GM21526 (cell line): ENCODE measurements at regions not wholly inside any gene's neighbourhood (a gene's known extent, or its start where the extent isn't known, plus 50 kb on each side); places are given as distances from the start of the nearest gene placed in this dataset.

Source experiments
- ATAC-seq: cut with Tn5 transposase; IDR thresholded peaks from one replicate; pipeline ENCODE4 v1.9.1; 2021; ENCODE audit warnings: moderate library complexity; ENCODE audit not compliant: unreplicated experiment, low FRiP score

DNA sequence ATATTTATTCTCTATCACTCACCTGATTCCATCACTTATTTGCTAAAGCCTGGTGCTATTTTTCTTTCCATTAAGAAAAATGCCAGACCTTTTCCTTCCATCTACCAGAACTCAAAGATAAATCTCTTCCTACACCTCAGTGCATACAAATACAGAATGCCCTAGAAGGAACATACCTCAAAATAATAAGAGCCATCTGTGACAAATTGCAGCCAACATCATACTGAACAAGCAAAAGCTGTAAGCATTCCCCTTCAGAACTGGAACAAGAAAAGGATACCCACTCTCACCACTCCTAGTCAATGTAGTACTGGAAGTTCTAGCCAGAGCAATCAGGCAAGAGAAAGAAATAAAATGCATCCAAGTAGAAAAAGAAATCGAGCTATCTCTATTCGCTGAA, 315.9 kb upstream of the UBE2E3 start:
- no peak for ATAC-seq

DNA sequence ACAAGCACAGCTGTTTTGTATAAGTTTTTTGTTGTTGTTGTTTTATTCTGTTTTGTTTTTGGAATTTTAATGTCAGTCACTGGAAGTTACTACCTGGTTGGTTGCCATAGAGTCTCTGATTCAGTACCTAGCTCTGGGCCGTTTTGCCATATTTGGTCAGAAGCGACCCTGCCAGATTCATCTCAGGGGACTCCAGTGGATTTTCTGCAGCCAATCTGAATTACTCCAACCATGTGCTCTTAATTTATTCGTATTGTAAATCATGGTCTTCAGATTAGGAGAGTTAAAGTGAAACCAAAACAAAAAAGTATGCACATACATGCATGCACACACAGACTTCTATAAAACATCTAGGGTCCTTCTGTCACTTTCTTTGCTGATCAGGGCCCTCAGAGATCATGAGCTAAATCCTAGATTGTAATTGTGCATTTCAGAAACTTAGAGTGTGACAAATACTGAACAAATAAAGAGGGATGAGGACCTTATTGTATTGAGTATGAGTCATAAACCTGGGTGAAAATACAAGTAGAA, 317.4 kb upstream of the UBE2E3 start:
- no peak for ATAC-seq

DNA sequence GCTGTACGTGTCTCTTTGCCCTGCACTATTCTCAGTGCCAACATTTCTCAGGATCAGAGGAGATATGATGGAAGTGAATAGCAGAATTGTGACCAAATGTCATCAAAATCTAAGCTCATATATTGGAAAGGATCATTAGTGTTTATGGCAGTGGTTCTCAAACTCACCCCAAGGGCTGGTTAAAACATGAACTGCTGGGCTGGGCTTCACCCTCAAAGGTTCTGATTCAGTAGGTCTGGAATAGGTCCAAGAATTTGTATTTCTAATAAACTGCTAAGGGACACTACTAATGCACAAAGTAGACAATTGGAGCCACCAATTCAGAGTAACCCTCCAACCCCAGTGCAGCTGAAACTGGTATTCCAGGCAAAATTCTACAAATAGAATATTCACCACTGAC, 317.9 kb upstream of the UBE2E3 start:
- no peak for ATAC-seq

DNA sequence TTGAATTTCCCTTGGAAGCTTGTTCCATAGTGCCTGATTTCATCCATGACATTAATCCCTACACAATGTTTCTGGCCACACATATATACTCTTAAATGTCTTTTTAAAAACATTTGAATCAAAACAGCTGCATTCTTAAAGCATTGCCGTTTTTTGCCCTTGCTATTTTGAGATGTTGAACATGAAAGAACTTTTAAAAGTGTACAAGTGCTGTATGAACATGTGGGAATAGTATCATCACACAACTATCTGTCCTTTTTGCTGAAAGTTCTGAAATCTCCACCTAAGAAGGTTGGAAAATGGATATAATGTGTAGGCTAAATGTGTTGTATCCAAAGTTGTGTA, 318.7 kb upstream of the UBE2E3 start:
- ATAC-seq = no peak

DNA sequence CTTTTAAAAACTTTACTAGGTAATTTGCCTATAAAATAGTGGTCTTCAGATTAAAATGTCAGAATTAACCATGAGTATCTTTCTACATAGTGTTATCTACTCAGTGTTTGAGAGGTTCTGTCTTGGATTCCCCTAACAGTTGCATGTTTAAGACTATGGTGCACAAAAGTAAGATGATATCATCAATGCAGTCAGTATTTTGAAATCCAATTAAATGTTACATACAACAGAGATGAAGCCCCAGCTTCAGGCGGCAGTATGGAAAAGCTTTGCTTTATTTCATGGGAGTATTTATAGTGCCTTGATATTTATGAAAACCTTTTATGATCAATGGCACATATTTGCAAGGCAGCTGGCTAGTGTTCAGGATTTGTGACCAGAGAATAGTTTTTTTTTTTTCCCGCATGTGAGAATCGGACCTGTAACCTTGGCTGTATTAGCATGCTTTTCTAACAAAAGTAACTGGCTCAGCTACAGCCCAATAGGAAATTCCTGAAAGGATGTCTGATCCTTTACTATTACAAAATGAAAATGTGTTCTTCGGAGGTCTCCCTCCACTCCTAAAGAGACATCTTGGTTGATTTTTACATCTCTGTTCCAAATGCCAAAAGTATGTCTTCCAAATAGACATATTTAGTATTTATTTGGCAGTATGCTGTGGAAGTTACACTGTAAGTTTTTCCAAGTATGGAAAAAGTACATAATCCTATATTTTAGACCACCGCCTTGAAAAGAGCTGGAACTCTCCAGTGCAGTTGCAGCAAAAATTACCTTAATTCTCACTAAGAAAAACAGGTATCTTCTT, 319.3 kb upstream of the UBE2E3 start:
- ATAC-seq = no peak

DNA sequence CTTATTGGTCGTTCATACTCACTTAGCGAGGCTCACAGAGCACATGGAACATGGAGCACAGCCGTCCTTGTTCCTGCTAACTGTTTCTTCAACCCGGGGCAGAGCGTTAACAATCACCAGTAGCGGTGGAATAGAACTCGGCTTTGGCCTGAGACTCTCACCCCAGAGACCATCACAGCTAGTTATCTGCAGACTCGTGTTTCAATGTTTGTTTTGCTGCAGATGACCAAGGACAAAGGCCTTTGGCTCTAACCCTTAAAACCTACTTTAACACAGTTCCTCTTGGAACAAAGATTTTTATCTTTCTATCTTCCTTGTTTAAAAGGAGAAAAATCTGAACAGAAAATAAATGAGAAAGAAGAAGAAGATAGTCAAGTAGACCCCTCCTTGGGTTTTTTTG, 320.2 kb upstream of the UBE2E3 start:
- ATAC-seq = no peak

DNA sequence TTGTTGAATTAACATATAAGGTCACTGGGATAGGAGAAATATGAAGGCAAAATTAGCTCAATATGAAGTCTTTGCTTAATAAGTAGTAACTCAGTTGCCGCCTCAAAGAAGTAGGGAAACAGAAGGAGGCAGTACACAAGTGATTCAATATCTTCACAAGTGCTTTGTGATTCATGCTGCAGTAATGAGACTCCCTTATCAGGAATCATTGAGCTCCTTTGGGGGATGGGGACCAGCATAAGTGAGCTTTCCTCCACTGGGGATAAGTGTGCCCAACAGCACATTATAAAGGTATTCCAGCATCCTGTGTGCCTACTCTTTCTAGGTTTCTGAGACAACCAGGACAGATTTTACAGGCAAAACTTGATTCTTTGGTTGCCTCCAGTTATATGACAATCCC, 323.4 kb upstream of the UBE2E3 start:
- no peak for ATAC-seq

DNA sequence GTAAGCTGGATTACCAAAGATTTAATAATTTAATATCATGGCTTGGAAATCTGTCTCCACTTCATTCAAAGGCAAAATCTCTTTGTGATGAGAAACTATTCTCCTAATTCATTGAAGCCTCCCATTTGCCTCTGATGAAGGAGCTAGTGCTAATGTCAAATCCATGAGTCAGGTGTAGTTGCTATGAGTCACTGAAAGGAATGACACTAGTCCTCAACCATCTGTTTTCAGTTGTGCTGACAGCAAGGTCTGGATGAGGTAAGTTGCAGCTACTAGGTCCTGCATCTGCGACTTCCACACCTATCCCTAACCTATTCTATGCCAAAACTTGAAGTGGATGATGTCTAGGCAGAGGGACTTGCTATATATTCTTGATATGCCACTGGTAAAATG, 324.0 kb upstream of the UBE2E3 start:
- no peak for ATAC-seq

DNA sequence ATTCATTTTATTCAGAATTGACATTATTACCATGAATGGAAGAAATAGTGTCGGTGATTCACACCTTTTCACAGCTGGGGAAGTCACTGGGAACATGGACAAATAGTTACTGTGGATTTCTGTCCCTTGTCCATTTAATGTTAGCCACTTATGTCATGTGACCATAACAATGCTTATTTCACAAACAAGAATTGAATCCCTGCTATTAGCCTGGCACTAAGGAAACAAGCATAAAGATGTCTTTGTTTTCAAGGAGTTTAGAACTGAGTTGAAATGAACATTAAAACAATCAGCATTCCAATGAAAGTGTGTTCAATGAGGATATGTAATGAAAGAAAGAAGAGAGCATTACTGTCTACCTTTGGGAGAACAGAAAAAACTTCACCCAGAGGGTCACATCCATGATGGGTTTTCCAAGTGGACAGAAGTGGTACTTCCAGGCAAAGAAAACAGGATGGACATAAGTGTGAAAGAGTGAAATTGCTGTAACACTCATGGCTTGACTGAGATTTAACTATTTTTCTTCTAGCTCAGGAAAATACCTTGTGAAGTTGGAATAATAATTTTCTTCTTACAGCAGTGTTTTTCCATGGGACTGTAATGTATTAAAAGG, 324.5 kb upstream of the UBE2E3 start:
- ATAC-seq = no peak

DNA sequence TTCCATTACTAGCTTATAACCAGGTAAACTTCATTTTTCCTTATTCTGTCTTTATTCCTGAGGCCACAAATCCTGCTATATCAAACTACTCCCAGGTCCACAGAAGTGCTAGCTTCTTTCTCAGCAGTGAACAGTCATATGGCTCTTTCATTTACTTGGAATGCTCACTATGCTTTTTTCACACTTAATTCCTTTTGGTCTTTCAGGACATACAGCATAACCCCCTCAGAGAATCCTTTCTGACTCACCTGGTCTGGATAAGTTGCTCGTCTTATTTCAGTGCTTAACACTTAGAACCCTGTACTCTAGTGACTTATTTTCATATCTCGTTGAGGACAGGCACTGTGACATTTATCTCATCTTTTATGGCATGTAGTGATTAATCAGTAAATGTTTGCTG, 325.0 kb upstream of the UBE2E3 start:
- no peak for ATAC-seq

DNA sequence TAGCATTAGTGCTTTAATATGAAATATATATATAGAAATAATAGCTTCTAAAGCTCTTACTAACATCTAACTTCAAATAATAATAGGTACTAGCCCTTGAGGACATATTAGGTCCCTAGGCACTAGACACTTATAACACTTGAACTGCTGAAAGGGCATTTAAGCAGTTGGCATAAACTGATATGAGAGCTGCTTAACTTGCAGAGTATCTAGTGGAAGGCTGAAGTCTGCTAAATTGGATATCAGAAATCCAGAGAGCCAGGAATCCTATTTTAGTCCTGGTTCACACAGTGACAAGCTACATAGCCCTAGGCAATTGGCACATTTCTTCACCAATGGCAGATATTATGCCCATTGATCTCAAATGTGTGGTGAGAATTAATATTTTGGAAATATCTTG, 326.9 kb upstream of the UBE2E3 start:
- ATAC-seq = no peak

DNA sequence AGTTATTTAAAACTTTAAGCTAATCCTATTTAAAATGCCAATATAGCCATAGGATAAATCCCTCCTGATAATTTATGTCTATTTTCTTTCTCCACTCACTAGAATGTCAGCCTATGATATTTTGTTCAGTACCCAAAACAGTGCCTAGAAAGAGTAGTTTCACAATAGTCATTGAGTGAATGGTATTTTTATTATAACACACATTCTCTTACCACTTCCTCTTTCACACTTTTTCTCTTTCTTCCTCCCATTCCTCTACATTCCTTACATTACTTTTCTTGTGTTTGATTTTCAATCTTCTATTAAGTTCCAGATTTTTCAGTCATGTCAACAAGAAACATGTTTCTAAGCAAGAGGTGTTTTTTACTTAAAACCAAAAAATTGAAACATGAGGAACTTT, 327.6 kb upstream of the UBE2E3 start:
- no peak for ATAC-seq

DNA sequence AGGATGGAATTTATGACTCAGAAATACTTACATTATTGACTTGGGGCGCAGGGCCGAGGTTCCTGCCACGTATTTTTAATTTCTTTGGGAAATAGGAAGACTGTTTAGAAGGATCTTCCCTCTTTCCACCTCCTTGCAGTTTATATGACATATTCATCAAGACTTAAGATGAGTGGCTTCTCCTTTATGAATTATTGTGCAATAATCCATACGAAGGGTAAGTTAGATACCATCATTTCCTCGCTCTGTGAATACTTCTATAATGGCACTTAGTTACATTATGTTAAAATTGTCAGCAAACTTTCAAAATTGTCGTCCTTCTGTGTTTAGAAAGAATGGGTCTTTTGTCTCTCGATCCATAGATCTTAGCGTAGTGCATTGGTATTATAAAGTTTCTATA, 328.8 kb upstream of the UBE2E3 start:
- no peak for ATAC-seq

DNA sequence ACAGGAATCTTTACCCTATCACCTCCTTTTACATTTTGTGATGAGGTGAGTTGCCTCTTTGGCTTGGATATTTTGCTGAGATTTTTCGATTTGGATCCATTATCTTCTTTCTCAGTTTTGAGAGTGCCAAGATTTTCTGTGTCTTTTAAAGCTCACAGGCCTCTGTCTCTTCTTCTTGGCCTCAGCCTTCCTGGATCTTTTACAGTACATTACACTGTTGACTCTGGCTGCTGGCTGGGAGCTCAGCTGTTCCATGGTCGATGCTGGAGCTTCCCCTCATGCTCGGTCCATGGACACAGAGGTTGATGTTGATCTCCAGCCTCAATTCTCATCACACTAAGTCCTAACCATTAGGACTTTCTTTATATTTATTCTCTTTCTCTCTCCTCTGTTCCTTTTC, 332.8 kb upstream of the UBE2E3 start:
- no peak for ATAC-seq

DNA sequence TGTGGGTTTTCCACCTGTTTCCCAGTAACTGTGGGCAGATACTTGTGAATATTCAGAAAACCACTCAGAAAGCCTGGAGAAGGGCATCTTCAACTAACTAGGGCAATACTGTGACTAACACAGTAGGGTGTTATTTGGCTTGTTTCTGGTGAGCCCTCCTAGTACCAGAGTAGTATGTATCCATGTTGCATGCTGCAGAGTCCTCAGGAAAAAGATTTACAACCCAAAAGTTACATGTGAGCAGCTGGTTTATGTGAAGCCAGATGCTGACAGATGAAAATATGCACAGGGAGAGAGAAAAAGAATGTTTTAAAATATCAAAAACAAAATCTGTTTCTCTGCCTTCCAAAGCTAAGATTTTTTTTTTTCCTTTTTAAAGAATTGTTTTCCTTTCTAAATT, 333.2 kb upstream of the UBE2E3 start:
- no peak for ATAC-seq

DNA sequence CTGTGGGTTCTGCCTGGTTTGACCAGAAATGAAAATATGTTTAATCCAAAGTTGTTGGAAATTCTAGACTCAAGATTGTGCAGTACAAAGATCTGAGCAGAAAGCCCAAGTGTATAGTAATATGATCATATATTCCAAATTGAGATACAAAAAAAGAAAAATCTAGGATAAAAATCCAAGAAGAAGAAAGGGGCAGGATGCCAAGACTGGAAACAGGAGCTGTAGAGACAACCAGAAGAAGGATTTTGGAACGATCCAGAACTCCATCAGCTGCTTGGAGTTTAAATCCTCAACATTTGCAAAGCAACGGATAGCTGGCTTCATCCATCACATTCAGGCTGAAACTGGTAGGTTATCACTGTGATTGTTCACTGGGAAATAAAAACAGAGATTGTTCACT, 333.6 kb upstream of the UBE2E3 start:
- ATAC-seq = no peak

DNA sequence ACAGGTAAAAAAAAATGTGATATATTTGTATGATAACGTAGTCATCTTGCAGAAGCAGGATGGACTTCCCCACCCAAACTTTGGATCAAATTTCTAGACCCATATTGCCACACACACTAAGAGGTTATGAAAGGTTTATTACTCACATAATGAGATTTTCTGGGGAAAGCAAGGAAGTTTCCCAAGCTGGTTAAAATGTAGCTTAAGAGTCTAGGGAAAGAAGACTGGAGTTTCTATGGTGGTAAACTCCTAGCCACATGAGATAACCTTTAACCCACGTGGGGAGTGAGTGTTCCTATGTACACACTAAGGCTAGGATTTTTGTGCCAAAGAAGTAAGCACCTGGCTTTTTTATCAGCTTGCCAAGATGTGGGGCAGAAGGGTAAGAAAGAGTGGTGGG, 335.7 kb upstream of the UBE2E3 start:
- ATAC-seq = no peak

DNA sequence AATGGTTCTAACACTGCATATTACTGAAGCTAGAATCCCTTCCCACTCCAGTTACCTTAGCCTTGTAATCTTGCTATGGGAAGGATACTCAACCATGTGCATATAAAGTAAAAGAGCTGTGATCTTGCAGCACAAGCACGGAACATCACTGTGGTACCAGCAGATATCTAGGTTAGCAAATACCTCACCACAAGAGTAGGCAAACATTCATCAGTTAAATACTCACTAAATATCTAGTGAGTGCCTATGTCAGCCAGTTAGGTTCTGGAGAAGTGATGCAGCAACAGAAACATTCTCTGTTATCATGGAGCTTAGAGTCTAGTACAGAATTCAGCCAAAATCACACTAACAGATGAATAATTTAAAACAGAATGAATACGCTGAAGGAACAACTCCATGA, 349.6 kb upstream of the UBE2E3 start:
- no peak for ATAC-seq

DNA sequence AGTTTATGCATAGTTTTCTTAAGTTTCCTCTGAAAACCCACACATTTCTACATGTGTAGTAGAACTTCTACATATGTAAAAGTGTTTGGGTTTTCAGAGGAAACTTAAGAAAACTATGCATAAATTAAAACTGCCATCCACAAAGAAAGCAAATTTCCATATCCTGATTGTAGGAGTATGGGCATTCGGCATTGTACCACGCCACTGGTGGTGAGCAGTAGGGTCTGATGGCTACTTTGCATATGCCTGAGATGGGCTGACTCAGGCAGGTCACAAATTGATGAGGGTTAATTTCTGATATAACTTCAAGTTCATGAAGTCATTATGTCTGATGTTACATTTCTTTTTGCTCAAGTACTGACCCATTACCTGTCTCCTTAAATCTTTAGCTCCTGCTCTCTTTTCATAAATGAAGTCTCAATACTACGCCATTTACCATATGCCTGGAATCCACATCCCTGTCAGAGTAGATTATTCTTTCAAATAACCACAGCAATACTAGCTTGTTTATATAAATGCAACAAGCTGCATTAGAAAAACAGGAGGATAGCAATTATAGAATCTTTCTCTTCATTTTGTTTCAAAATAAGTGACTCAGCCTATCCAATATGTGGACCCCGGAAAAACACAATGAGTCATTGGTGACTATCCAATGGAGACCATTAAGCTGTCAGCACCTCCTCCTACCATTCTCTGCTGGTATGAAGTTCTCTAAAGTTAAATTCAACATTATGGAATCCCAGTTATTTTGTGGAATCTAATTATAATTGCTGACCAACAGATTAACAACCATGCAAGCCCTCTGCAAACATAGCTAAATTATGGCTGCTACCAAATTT, 355.2 kb upstream of the UBE2E3 start:
- no peak for ATAC-seq

DNA sequence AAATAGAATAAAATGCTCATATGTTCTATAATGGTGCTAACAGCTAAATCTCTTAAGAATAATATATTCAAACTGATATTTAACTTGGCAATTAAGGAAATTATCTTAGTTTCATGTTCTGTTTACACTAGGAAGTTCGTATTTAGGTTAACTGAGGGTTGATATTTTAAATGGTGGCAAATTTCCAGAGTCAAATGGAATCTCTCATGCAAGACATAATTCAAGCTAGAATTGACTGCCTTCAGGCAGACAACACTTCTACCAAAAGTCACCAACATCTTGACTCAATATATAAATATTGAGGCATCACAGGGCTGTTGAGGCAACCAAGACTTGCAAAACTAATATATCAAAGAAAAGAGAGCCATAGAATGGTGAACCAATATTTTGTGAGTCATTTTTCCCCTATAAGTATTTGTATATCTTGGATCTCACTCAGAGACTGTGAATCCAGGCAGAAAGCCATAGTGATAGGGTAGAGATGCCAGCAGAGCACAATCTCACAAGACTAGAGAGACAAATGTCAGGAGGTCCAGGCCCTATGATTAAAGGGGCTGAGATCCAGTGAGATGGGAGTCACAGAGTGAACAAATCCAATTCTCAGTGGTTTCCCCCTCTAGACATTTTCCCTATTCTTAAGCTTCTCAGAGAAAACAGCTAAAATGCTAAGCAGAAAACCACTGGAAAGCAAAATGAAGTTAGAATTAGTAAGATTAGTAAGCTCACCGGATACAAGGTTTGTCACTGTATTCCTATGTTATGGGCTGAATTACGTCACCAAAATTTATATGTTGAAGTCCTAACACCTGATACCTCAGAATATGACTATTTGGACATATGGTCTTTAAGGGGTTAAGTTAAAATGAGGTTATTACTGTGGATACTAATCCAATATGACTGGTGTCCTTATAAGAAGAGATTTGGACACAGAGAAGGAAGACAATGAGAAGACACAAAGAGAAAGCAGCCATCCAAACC, 358.2 kb upstream of the UBE2E3 start:
- no peak for ATAC-seq
